Neuronal stem cell (in vitro differentiated cells): ENCODE measurements at regions not wholly inside any gene's neighbourhood (a gene's known extent, or its start where the extent isn't known, plus 50 kb on each side); places are given as distances from the start of the nearest gene placed in this dataset.

Experiments
- DNase-seq: peaks from one replicate; pipeline ENCODE4 v3.0.0-alpha.2; 2013; ENCODE audit warnings: low spot score
- H2AFZ ChIP-seq: one replicate; pipeline ENCODE4 v1.6.1; 2013; ENCODE audit warnings: mild to moderate bottlenecking, low read length, inconsistent platforms
- H2AK5ac ChIP-seq: 2 replicates; pipeline ENCODE4 v1.6.1; 2013; ENCODE audit warnings: low read depth, mild to moderate bottlenecking, inconsistent platforms, low read length, moderate library complexity, mixed read lengths
- H2BK120ac ChIP-seq: 2 replicates; pipeline ENCODE4 v1.6.1; 2013; ENCODE audit warnings: low read depth, mild to moderate bottlenecking, inconsistent platforms, low read length, moderate library complexity, mixed read lengths
- H2BK12ac ChIP-seq: one replicate; pipeline ENCODE4 v1.6.1; 2013; ENCODE audit warnings: low read length, inconsistent platforms
- H2BK15ac ChIP-seq: 2 replicates; pipeline ENCODE4 v1.6.1; 2013; ENCODE audit warnings: mild to moderate bottlenecking, low read length, inconsistent platforms, mixed read lengths
- H2BK5ac ChIP-seq: one replicate; pipeline ENCODE4 v1.6.1; 2013; ENCODE audit warnings: inconsistent platforms, mild to moderate bottlenecking, low read length, moderate library complexity
- H3K14ac ChIP-seq: one replicate; pipeline ENCODE4 v1.6.1; 2013; ENCODE audit warnings: low read length, inconsistent platforms
- H3K18ac ChIP-seq: 2 replicates; pipeline ENCODE4 v1.6.1; 2013; ENCODE audit warnings: low read length, inconsistent platforms
- H3K23ac ChIP-seq: 2 replicates; pipeline ENCODE4 v1.6.1; 2013; ENCODE audit warnings: low read depth, mild to moderate bottlenecking, mixed read lengths, low read length, inconsistent platforms; ENCODE audit not compliant: poor library complexity
- H3K27ac ChIP-seq: replicated peaks from 3 replicates; pipeline ENCODE4 v1.5.1; 2013; ENCODE audit warnings: low read length, inconsistent platforms
- H3K27me3 ChIP-seq, 3 experiments: 2 replicates each; pipeline ENCODE4 v1.6.1; 2013; ENCODE audit warnings: low read length in 3 of 3, mild to moderate bottlenecking in 2 of 3, inconsistent platforms in 1 of 3, low read depth in 1 of 3, mixed read lengths in 1 of 3, moderate library complexity in 1 of 3; ENCODE audit not compliant: control insufficient read depth in 3 of 3, insufficient read depth in 3 of 3
- H3K36me3 ChIP-seq, 2 donors: replicated peaks in 1 of 2; 2 replicates each; pipeline ENCODE4 v1.6.1; 2013; ENCODE audit warnings: low read length in 2 of 2; ENCODE audit not compliant: control insufficient read depth in 2 of 2, insufficient read depth in 2 of 2
- H3K4ac ChIP-seq: 2 replicates; pipeline ENCODE4 v1.6.1; 2013; ENCODE audit warnings: inconsistent platforms, mild to moderate bottlenecking, low read length, moderate library complexity
- H3K4me1 ChIP-seq, 2 donors: 1 replicate in 1 of 2; 2 replicates in 1 of 2; pipeline ENCODE4 v1.6.1; 2013; ENCODE audit warnings: low read length in 2 of 2, low read depth in 1 of 2; ENCODE audit not compliant: control insufficient read depth in 2 of 2, insufficient read depth in 1 of 2
- H3K4me2 ChIP-seq: one replicate; pipeline ENCODE4 v1.6.1; 2013; ENCODE audit warnings: mild to moderate bottlenecking, low read length, inconsistent platforms; ENCODE audit not compliant: insufficient read depth, poor library complexity, severe bottlenecking
- H3K4me3 ChIP-seq, 2 donors: 2 replicates each; pipeline ENCODE4 v1.5.1; 2013; ENCODE audit warnings: low read length in 2 of 2, mild to moderate bottlenecking in 2 of 2, inconsistent platforms in 1 of 2, moderate library complexity in 1 of 2
- H3K79me1 ChIP-seq: one replicate; pipeline ENCODE4 v1.6.1; 2013; ENCODE audit warnings: low read depth, mild to moderate bottlenecking, inconsistent platforms, low read length, moderate library complexity
- H3K9ac ChIP-seq: one replicate; pipeline ENCODE4 v1.6.1; 2013; ENCODE audit warnings: mild to moderate bottlenecking, low read depth, low read length, inconsistent platforms; ENCODE audit not compliant: poor library complexity
- H3K9me3 ChIP-seq, 2 donors: replicated peaks in 1 of 2; 2 replicates each; pipeline versions ENCODE3 to v1.6.1; 2013; ENCODE audit warnings: low read length in 2 of 2, mild to moderate bottlenecking in 2 of 2, inconsistent platforms in 1 of 2, low read depth in 1 of 2, mixed read lengths in 1 of 2, moderate library complexity in 1 of 2; ENCODE audit not compliant: control insufficient read depth in 2 of 2, insufficient read depth in 1 of 2
- H4K8ac ChIP-seq: one replicate; pipeline ENCODE4 v1.6.1; 2013; ENCODE audit warnings: low read depth, mild to moderate bottlenecking, inconsistent platforms, low read length, moderate library complexity
- H4K91ac ChIP-seq: one replicate; pipeline ENCODE4 v1.6.1; 2013; ENCODE audit warnings: low read length, low read depth, mild to moderate bottlenecking, inconsistent platforms; ENCODE audit not compliant: poor library complexity
- WGBS, 2 donors: extraction: QIAGEN DNeasy Blood & Tissue Kit; methylation state at CpG; one replicate each; pipeline ENCODE4 v1.1.7; 2013; ENCODE audit warnings: missing lambda C conversion rate in 2 of 2, mixed read lengths in 1 of 2; ENCODE audit not compliant: insufficient read length in 2 of 2, insufficient replicate concordance in 1 of 2; ENCODE audit errors: extremely low coverage in 2 of 2; 5-methylcytosine and 5-hydroxymethylcytosine counted together

- H3K9me3 ChIP-seq: no peaks in the 10 kb centered on the region
- no peak overlapping the region for H3K27ac ChIP-seq
- peaks cover 2 to 5% of the 10 kb centered on the region in 2 donors for H3K4me1 ChIP-seq
- no peak overlapping the region for H3K14ac ChIP-seq
- no peak overlapping the region for H2BK15ac ChIP-seq
- no peak overlapping the region for H4K8ac ChIP-seq
- no peaks in the 10 kb centered on the region for H3K79me1 ChIP-seq
- peak overlapping the region; percentile 56 for H2AFZ ChIP-seq
- no peak overlapping the region for H3K18ac ChIP-seq
- no peak overlapping the region for H3K4ac ChIP-seq
- H3K9ac ChIP-seq: no peak overlapping the region
- H2BK12ac ChIP-seq: no peak overlapping the region
- DNase-seq: no peak
- no peak overlapping the region for H3K4me2 ChIP-seq
- no CpG with 5 or more reads among the region's 4 CpGs for WGBS, 2 donors
- H3K36me3 ChIP-seq: no peaks in the 10 kb centered on the region
- no peak overlapping the region for H2AK5ac ChIP-seq
- H3K23ac ChIP-seq: no peak overlapping the region
- no peak overlapping the region for H2BK5ac ChIP-seq
- no peak overlapping the region for H2BK120ac ChIP-seq
- H3K27me3 ChIP-seq: no peaks in the 10 kb centered on the region
- H3K4me3 ChIP-seq: no peak overlapping the region
- no peak overlapping the region for H4K91ac ChIP-seq
Measured at GRCh38 chr2:147782141-147782930, 62.5 kb upstream of the ACVR2A start.

GRCh38 chr2:147779440-147779839 is 65.4 kb upstream of the ACVR2A start:
- DNase-seq: no peak
- no peak overlapping the region for H3K14ac ChIP-seq
- no peak overlapping the region for H3K27ac ChIP-seq
- H3K79me1 ChIP-seq: no peaks in the 10 kb centered on the region
- no peak overlapping the region for H3K4me2 ChIP-seq
- no peak overlapping the region for H2BK15ac ChIP-seq
- no peak overlapping the region for H2BK12ac ChIP-seq
- H2AK5ac ChIP-seq: no peak overlapping the region
- no peak overlapping the region for H3K23ac ChIP-seq
- H3K36me3 ChIP-seq: no peaks in the 10 kb centered on the region
- H3K4me1 ChIP-seq: peaks cover 2 to 5% of the 10 kb centered on the region in 2 donors
- no peak overlapping the region for H4K91ac ChIP-seq
- H2BK5ac ChIP-seq: no peak overlapping the region
- H3K4me3 ChIP-seq: no peak overlapping the region
- no peak overlapping the region for H3K9ac ChIP-seq
- no CpG with 5 or more reads among the region's 1 CpG for WGBS, 2 donors
- H3K4ac ChIP-seq: no peak overlapping the region
- H3K18ac ChIP-seq: no peak overlapping the region
- H2BK120ac ChIP-seq: no peak overlapping the region
- no peak overlapping the region for H4K8ac ChIP-seq
- H2AFZ ChIP-seq: no peak overlapping the region
- no peaks in the 10 kb centered on the region for H3K9me3 ChIP-seq
- H3K27me3 ChIP-seq: no peaks in the 10 kb centered on the region

GRCh38 chr2:147777394-147777793 is 67.4 kb upstream of the ACVR2A start:
- H3K36me3 ChIP-seq: no peaks in the 10 kb centered on the region
- no peak overlapping the region for H2AK5ac ChIP-seq
- H3K4ac ChIP-seq: no peak overlapping the region
- H2BK120ac ChIP-seq: no peak overlapping the region
- no peak for DNase-seq
- no peaks in the 10 kb centered on the region for H3K27me3 ChIP-seq
- no peak overlapping the region for H3K18ac ChIP-seq
- H3K27ac ChIP-seq: no peak overlapping the region
- no peak overlapping the region for H2BK15ac ChIP-seq
- no peak overlapping the region for H4K91ac ChIP-seq
- no peak overlapping the region for H3K23ac ChIP-seq
- H3K9me3 ChIP-seq: no peaks in the 10 kb centered on the region
- no peak overlapping the region for H2BK5ac ChIP-seq
- H3K4me2 ChIP-seq: no peak overlapping the region
- no CpG with 5 or more reads among the region's 2 CpGs for WGBS, 2 donors
- H2BK12ac ChIP-seq: no peak overlapping the region
- no peak overlapping the region for H2AFZ ChIP-seq
- H3K9ac ChIP-seq: no peak overlapping the region
- no peaks in the 10 kb centered on the region for H3K79me1 ChIP-seq
- H3K4me3 ChIP-seq: no peak overlapping the region
- no peak overlapping the region for H4K8ac ChIP-seq
- H3K14ac ChIP-seq: no peak overlapping the region
- peaks cover 2 to 4% of the 10 kb centered on the region in 2 donors for H3K4me1 ChIP-seq

- Histone ChIP-seq H3K4me3 (no peak overlapping the region), H3K36me3 (no peaks in the 10 kb centered on the region), H2BK15ac (no peak overlapping the region), H4K8ac (no peak overlapping the region), H3K4me1 (peaks cover 2 to 3% of the 10 kb centered on the region in 2 donors), H3K14ac (no peak overlapping the region), H2AK5ac (no peak overlapping the region), H2BK120ac (no peak overlapping the region), H3K4ac (no peak overlapping the region), H2AFZ (no peak overlapping the region), H3K9me3 (no peaks in the 10 kb centered on the region), H3K4me2 (no peak overlapping the region), H3K27ac (no peak overlapping the region), H3K23ac (no peak overlapping the region), H2BK5ac (no peak overlapping the region), H3K79me1 (no peaks in the 10 kb centered on the region), H4K91ac (no peak overlapping the region), H3K27me3 (no peaks in the 10 kb centered on the region), H2BK12ac (no peak overlapping the region), H3K9ac (no peak overlapping the region), H3K18ac (no peak overlapping the region)
- DNase-seq: no peak
- no CpG with 5 or more reads among the region's 3 CpGs for WGBS, 2 donors
Measured at GRCh38 chr2:147774805-147775204, 70.0 kb upstream of the ACVR2A start.
